ENCODE measurements at regions not wholly inside any gene's neighbourhood (a gene's known extent, or its start where the extent isn't known, plus 50 kb on each side); places are given as distances from the start of the nearest gene placed in this dataset.

- Mint-ChIP-seq H3K4me1 (peaks cover 4% of the 10 kb centered on the region), H3K9me3 (peaks cover 12% of the 10 kb centered on the region), H3K27ac (ENCODE audit: unreplicated experiment) (no peak overlapping the region), H3K27me3 (ENCODE audit: low read depth) (no peaks in the 10 kb centered on the region), H3K36me3 (ENCODE audit: low read depth) (no peaks in the 10 kb centered on the region), H3K4me3 (no peak overlapping the region)
- no peak for TF ChIP-seq CTCF (conservative IDR thresholded peaks at IDR 0.05)
- DNase-seq (ENCODE audit: low read depth, low spot score) = no peak
Measured at GRCh38 chr9:20184541-20184940, 395.7 kb upstream of the SLC24A2 start.

DNA sequence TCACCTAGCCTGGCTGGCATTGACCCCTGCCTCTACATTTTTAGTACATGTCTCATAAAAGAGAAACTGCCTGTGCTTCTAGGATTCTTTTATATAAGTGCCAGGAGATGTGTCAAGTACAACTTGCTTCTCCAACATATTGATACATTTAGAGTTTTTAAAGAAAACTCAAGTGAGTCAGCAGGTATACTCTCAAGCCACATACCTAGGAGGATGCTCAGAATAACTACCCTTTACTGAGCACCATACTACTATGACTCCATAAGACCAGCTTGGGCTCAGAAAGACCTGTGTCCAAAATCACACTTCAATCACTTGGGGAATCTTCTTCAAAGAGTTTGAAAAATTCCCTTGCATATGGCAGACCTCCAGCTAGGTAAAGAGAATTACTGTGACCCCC lies 389.8 kb upstream of the SLC24A2 start:
- no peak overlapping the region for H3K27ac Mint-ChIP-seq (ENCODE audit: unreplicated experiment)
- TF ChIP-seq CTCF (conservative IDR thresholded peaks at IDR 0.05) = no peak
- no peak for DNase-seq (ENCODE audit: low read depth, low spot score)
- H3K9me3 Mint-ChIP-seq = peaks cover 10% of the 10 kb centered on the region
- no peaks in the 10 kb centered on the region for H3K36me3 Mint-ChIP-seq (ENCODE audit: low read depth)
- no peak overlapping the region for H3K4me3 Mint-ChIP-seq
- no peaks in the 10 kb centered on the region for H3K27me3 Mint-ChIP-seq (ENCODE audit: low read depth)
- no peaks in the 10 kb centered on the region for H3K4me1 Mint-ChIP-seq

DNA sequence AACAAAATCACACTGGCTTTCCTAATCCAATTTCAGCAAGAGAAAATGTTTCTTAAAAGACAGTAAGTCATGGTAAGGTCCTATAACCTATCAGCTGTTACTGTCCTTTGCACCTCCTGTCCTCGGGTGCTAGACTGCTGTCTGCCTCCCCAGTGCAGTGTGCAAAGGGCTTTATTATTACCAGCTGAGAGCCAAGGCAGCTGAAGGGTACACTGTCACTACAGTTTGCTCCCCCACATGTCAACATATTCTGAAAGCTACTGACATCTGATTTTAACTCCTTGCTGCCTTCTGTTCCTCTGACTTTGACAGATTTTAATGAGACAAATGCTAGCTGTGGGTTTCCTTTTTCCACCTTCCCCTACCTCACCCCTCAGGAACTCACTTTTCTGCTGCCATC lies 389.4 kb upstream of the SLC24A2 start:
- TF ChIP-seq CTCF (conservative IDR thresholded peaks at IDR 0.05) = no peak

DNA sequence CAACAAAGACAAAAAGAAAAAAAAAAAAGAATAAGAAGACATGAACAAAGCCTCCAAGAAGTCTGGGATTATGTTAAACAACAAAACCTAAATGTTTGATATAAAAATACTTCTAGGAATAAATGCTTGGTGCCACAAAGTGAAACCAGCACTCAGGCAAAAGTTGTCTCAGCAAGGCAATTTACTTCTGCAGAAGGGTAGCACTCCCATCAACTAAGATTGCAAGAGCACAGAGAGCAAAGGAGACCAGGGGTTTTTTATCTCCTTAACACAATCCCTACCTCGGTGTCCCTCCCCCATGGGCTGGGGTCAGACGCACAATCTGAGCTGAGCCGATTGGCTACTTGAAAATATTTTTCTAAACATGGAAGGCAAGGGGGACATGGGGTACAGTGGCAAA lies 381.3 kb upstream of the SLC24A2 start:
- Mint-ChIP-seq H3K27ac (ENCODE audit: unreplicated experiment) (no peak overlapping the region), H3K4me3 (no peak overlapping the region), H3K36me3 (ENCODE audit: low read depth) (peaks cover 14% of the 10 kb centered on the region), H3K4me1 (no peaks in the 10 kb centered on the region), H3K27me3 (ENCODE audit: low read depth) (no peaks in the 10 kb centered on the region), H3K9me3 (peaks cover 29% of the 10 kb centered on the region)
- DNase-seq (ENCODE audit: low read depth, low spot score) = no peak
- TF ChIP-seq CTCF (conservative IDR thresholded peaks at IDR 0.05) = no peak

More for the DNA sequence above, 389.4 kb upstream of the SLC24A2 start:
- DNase-seq (ENCODE audit: low read depth, low spot score) = no peak
- Mint-ChIP-seq H3K4me1 (no peaks in the 10 kb centered on the region), H3K36me3 (ENCODE audit: low read depth) (no peaks in the 10 kb centered on the region), H3K27ac (ENCODE audit: unreplicated experiment) (no peak overlapping the region), H3K9me3 (peaks cover 7% of the 10 kb centered on the region), H3K4me3 (no peak overlapping the region), H3K27me3 (ENCODE audit: low read depth) (no peaks in the 10 kb centered on the region)

DNA sequence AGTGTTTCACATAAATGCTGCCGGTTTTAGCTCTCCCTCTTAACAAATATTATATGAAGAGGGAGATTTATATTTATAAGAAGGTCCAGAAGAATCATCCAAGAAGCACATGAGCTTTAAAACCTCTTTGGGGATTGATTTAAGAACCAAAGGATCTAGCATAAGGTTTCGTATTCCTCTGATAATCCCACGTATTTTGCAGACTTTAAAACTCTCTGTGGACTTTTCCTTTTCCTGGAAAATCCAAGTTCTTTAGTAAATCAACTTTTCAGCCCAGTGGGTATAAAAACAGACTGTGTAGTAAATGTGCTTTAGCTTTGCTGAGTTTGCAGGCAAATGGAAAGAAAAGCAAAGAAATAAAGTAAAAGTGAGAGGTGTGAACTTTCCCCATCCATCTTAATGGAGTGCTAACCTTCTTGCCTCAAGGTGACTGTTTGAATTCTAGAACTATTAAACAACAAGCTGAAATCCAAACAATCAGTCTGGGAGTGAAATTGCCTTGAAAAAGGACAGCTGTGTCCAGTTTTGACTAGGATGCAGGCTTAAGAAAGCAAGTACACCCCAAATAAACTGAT lies 363.4 kb upstream of the SLC24A2 start:
- no peak overlapping the region for H3K4me3 Mint-ChIP-seq

More for the DNA sequence above, 363.4 kb upstream of the SLC24A2 start:
- no peaks in the 10 kb centered on the region for H3K36me3 Mint-ChIP-seq (ENCODE audit: low read depth)
- H3K27me3 Mint-ChIP-seq (ENCODE audit: low read depth) = no peaks in the 10 kb centered on the region
- H3K27ac Mint-ChIP-seq (ENCODE audit: unreplicated experiment) = no peak overlapping the region
- H3K9me3 Mint-ChIP-seq = no peaks in the 10 kb centered on the region
- no peak for DNase-seq (ENCODE audit: low read depth, low spot score)
- no peak for TF ChIP-seq CTCF (conservative IDR thresholded peaks at IDR 0.05)
- H3K4me1 Mint-ChIP-seq = no peaks in the 10 kb centered on the region
